ENCODE measurements at regions not wholly inside any gene's neighbourhood (a gene's known extent, or its start where the extent isn't known, plus 50 kb on each side); places are given as distances from the start of the nearest gene placed in this dataset.

DNA sequence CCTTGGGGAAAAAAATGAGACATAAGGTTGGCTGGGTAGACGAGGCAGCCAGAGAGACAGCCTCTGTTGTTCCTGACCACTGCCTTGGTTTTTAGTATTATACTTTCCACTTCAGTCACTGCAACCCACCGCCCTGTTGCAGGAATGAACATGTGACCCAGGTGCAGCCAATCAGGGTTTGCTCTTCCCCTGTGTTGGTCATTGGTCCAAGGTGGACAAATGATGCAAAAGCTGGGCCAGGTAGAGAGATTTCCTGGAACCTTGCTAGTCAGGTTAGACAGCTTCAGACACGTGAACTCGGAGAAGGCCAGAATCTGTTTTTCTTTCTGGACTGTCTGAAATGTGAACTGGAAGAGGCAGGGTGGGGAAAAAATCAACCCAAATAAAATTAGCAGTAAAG lies 452.4 kb upstream of the RBFOX1 start:
- no peak for DNase-seq
- H3K9me3 ChIP-seq = no peaks in the 10 kb centered on the region
- H3K27me3 ChIP-seq = no peaks in the 10 kb centered on the region
- H3K4me1 ChIP-seq = no peaks in the 10 kb centered on the region
- H3K4me3 ChIP-seq = no peak overlapping the region
- H3K27ac ChIP-seq = no peak overlapping the region
- intact Hi-C loops (cut with DNase I; ENCODE audit: low total_unique reads) = no loop called here
- no peak for TF ChIP-seq POLR2A (IDR thresholded peaks at IDR 0.05)
- TF ChIP-seq, protein P1, sequence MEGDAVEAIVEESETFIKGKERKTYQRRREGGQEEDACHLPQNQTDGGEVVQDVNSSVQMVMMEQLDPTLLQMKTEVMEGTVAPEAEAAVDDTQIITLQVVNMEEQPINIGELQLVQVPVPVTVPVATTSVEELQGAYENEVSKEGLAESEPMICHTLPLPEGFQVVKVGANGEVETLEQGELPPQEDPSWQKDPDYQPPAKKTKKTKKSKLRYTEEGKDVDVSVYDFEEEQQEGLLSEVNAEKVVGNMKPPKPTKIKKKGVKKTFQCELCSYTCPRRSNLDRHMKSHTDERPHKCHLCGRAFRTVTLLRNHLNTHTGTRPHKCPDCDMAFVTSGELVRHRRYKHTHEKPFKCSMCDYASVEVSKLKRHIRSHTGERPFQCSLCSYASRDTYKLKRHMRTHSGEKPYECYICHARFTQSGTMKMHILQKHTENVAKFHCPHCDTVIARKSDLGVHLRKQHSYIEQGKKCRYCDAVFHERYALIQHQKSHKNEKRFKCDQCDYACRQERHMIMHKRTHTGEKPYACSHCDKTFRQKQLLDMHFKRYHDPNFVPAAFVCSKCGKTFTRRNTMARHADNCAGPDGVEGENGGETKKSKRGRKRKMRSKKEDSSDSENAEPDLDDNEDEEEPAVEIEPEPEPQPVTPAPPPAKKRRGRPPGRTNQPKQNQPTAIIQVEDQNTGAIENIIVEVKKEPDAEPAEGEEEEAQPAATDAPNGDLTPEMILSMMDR (IDR thresholded peaks at IDR 0.05) = no peak
- no peaks in the 10 kb centered on the region for H3K36me3 ChIP-seq (ENCODE audit: low read depth, missing control alignments)
- WGBS, 2 donors = 69 to 76% methylated on average over 4 of the region's 4 CpGs

DNA sequence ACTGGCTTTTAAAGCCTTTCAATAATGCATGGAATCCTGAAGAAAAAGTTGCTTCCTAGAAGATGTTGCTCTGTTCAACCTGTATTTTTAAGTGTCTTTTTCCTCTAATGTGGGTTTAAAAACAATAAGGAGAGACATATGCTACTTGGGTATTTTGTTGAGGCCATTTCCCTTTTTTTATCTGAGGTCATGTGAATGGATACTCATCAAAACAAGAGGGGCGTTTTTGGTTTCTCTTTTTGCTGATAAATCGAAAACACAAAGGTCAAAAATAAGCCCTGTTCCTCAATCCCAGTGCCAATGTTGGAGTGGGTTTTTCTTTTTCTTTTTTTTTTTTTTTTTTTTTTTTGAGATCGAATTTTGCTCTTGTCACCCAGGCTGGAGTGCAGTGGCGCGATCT lies 468.0 kb upstream of the RBFOX1 start:
- H3K9me3 ChIP-seq = no peaks in the 10 kb centered on the region
- H3K36me3 ChIP-seq (ENCODE audit: low read depth, missing control alignments) = no peaks in the 10 kb centered on the region
- 56 to 85% methylated on average over 3 to 5 of the region's 5 CpGs for WGBS, 2 donors
- TF ChIP-seq POLR2A (IDR thresholded peaks at IDR 0.05) = no peak
- TF ChIP-seq, protein P1 (IDR thresholded peaks at IDR 0.05) = no peak
- no peak for DNase-seq
- H3K4me1 ChIP-seq = no peaks in the 10 kb centered on the region
- no peak overlapping the region for H3K27ac ChIP-seq
- intact Hi-C loops (cut with DNase I; ENCODE audit: low total_unique reads) = no loop called here
- H3K4me3 ChIP-seq = no peak overlapping the region
- no peaks in the 10 kb centered on the region for H3K27me3 ChIP-seq

DNA sequence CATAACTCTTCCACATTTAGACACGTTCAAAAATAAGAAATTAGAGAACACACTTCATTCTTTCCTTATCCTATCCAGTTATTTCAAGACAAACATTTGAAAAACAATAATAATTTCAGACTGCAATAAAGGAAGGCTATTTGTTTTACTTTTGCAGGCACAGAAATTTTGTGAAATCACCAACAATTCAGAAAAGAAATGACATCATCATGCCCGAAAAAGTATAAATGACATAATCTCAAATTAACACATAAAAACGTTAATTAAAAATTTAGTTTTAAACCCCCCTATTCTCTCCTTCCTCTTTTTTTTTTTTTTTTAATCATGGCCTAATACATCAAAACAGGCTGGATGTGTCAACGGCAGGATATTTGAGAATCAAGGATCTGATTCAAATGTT lies 468.4 kb upstream of the RBFOX1 start:
- no peak overlapping the region for H3K4me3 ChIP-seq
- no peaks in the 10 kb centered on the region for H3K9me3 ChIP-seq
- H3K27ac ChIP-seq = no peak overlapping the region
- intact Hi-C loops (cut with DNase I; ENCODE audit: low total_unique reads) = no loop called here
- H3K4me1 ChIP-seq = no peaks in the 10 kb centered on the region
- no peaks in the 10 kb centered on the region for H3K36me3 ChIP-seq (ENCODE audit: low read depth, missing control alignments)
- TF ChIP-seq, protein P1 (IDR thresholded peaks at IDR 0.05) = no peak
- no peak for TF ChIP-seq POLR2A (IDR thresholded peaks at IDR 0.05)
- H3K27me3 ChIP-seq = no peaks in the 10 kb centered on the region
- no peak for DNase-seq
- WGBS, 2 donors = 76 to 77% methylated on average over 4 of the region's 4 CpGs

DNA sequence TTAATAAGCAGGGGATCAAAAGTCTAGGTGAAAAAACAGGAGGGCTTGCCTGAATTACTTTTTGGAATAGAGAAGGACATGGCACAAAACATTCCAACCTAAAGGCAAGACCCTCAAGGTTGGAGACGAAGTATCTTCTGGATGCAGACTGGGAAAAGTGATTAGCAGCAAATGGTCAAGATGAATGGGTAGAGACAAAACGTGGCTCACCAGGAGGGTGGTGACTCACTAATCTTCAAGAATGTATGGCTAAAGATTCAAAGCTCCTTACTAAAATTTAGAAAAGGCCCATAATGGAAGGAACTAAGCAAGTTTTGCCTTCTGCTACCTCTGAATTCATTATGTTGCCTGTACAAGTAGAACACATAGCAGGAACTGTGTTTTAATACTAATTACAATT lies 469.5 kb upstream of the RBFOX1 start:
- DNase-seq = no peak
- intact Hi-C loops (cut with DNase I; ENCODE audit: low total_unique reads) = no loop called here
- H3K9me3 ChIP-seq = no peaks in the 10 kb centered on the region
- H3K36me3 ChIP-seq (ENCODE audit: low read depth, missing control alignments) = no peaks in the 10 kb centered on the region
- no peaks in the 10 kb centered on the region for H3K27me3 ChIP-seq
- no peak overlapping the region for H3K27ac ChIP-seq
- no peaks in the 10 kb centered on the region for H3K4me1 ChIP-seq
- WGBS, 2 donors = 57 to 63% methylated on average over 2 of the region's 2 CpGs
- no peak for TF ChIP-seq POLR2A (IDR thresholded peaks at IDR 0.05)
- TF ChIP-seq, protein P1 (IDR thresholded peaks at IDR 0.05) = no peak
- no peak overlapping the region for H3K4me3 ChIP-seq

DNA sequence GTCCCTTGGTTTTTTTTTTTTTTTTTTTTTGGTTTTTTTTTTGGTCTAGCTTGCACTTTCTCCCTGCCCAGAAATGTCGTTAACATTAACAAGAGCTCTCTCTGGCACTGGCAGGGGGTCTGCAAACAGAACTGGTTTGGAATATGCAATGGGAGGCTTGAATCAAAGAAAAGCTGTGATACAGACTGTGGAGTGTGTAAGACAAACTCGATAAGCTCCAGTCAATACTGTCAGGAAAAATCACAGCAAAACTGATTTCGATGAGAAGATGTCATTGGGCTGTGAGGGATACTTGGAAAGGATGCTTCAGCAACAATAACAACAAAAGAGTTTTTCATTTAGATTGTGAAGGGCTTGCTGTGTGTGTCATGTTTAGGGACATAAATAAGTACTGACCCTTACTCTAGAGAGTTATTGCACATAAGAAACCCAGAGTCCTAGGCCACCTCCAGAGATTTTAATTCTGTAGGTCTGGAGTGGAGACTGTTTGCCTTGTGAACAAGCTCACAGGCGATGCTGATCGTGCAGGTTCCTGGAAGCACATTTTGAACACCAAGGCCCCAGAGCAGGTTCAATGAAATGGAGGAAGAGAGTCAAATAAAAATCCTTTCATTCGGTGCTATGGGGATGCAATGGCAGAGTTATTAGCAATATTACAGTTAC lies 470.7 kb upstream of the RBFOX1 start:
- no peak overlapping the region for H3K4me3 ChIP-seq
- no peaks in the 10 kb centered on the region for H3K4me1 ChIP-seq
- H3K27me3 ChIP-seq = no peaks in the 10 kb centered on the region
- no peak overlapping the region for H3K27ac ChIP-seq
- 56 to 62% methylated on average over 6 of the region's 6 CpGs for WGBS, 2 donors
- TF ChIP-seq, protein P1 (IDR thresholded peaks at IDR 0.05) = no peak
- no peak for TF ChIP-seq POLR2A (IDR thresholded peaks at IDR 0.05)
- no peaks in the 10 kb centered on the region for H3K9me3 ChIP-seq
- no peaks in the 10 kb centered on the region for H3K36me3 ChIP-seq (ENCODE audit: low read depth, missing control alignments)
- intact Hi-C loops (cut with DNase I; ENCODE audit: low total_unique reads) = no loop called here
- no peak for DNase-seq
